CD4-positive, alpha-beta T cell treated with Interferon gamma for 1 hour (primary cell): ENCODE measurements at regions not wholly inside any gene's neighbourhood (a gene's known extent, or its start where the extent isn't known, plus 50 kb on each side); places are given as distances from the start of the nearest gene placed in this dataset.
"Not testable (repeated sequence)": the region's sequence is repeated elsewhere in the genome, so short reads cannot be mapped to it uniquely, and the experiment has no call there.

Experiments used
- DNase-seq: peaks from one replicate; pipeline ENCODE4 v3.0.0-alpha.2; 2020

GRCh38 chrX:5683996-5684395 is 544.7 kb downstream of the NLGN4X start:
- DNase-seq = no peak

GRCh38 chrX:5681159-5681558 is 547.5 kb downstream of the NLGN4X start:
- no peak for DNase-seq

- DNase-seq = no peak
Measured at GRCh38 chrX:5674036-5674435, 554.6 kb downstream of the NLGN4X start.

GRCh38 chrX:5672099-5672498 is 556.6 kb downstream of the NLGN4X start:
- no peak for DNase-seq

DNA sequence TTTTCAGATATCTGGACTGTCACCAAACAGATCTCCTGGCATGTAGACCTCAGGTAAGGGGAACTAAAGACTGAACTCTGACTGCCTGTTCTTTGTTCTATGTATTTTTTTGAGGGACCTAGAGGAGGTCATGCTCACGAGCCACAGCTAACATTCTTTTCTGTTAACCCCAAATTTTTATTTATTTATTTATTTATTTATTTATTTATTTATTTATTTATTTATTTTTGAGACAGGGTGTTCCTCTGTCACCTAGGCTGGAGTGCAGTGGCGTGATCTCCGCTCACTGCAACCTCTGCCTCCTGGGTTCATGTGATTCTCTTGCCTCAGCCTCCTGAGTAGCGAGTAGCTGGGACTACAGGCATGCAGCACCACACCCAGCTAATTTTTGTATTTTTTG is 562.0 kb downstream of the NLGN4X start:
- DNase-seq = not testable (repeated sequence)

DNA sequence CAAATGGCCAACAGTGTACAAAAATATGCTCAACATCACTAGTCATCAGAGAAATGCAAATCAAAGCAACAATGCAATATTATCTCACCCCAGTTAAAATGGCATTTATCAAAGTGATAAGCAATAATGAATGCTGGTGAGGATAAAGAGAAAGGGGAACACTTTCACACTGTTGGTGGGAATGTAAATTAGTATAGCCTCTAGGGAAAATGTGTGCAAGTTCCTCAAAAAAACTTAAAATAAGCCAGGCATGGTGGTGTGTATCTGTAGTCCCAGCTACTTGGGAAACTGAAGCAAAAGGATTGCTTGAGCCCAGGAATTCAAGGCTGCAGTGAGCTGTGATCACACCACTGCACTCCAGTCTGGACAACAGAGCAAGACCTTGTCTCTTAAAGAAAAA is 572.1 kb downstream of the NLGN4X start:
- DNase-seq = no peak

GRCh38 chrX:5650904-5651303 is 577.8 kb downstream of the NLGN4X start:
- DNase-seq = no peak

GRCh38 chrX:5648941-5649568 is 579.6 kb downstream of the NLGN4X start:
- no peak for DNase-seq

- peak; percentile 2 for DNase-seq
Measured at GRCh38 chrX:5646818-5647217, 581.8 kb downstream of the NLGN4X start.

DNA sequence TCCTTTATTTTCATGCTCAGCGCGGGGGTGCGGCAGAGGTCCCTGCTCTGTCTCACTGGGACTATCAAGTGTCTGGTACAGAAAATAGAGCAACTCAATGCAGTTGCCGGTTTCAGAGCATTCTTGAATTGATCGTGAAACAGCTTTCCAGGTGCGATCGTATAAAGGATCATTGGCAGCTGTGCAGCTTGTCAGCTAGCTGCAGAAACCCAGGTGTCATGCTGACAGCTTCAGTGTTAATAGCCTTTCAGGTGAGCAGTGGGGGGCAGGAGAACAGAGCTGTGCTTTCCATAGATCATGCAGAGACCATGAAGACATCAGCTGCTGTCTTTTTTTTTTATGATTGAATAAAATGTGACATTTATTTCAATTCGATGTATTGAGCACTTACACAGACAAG is 583.9 kb downstream of the NLGN4X start:
- no peak for DNase-seq

GRCh38 chrX:5640071-5640470 is 588.6 kb downstream of the NLGN4X start:
- no peak for DNase-seq

GRCh38 chrX:5638572-5638971 is 590.1 kb downstream of the NLGN4X start:
- no peak for DNase-seq

DNA sequence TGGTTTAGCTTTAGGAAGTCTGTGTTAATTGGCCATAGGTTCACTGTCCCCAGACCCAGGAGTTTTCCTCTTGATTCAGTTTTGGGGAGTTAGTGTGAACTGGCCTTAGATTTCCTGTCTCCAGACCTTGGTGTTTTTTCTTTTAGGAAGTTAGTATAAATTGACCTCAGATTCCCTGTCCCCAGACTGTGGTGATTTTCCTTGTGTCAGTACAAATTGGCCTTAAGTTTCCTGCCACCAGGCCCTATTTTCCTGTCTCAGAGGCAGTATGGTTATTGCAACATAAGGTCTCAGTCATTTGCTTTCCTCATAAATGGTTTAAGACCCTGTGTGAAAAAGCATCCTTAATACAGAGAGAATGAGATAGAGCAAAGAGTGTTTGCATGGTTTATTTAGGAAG is 595.8 kb downstream of the NLGN4X start:
- no peak for DNase-seq

DNA sequence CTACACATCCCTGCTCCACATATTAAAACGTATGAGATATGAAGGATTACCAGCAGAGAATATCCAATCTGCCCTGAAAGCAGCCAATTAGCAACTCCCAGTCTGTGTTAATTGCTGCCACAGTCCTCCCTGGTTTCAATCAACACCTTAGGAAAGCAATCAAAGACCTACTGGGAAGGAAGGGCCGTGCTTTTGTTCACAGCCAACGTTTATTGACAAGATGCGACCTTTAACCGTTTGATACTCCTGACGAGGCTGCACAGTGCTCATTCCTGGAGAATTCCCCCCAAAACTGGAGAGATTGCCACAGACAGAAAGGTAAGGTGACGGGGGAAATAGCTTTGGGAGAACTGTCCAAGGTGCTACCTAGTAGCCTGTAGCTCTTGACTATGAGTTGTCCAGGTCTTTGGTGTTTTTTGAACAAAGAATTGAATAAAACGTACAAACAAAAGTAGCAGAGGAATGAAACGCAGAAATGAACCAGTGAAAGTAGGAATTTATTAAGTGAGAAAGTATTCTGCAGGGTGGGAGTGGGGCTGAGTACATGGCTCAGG is 596.5 kb downstream of the NLGN4X start:
- no peak for DNase-seq

- DNase-seq = no peak
Measured at GRCh38 chrX:5617666-5618065, 611.0 kb downstream of the NLGN4X start.

GRCh38 chrX:5595570-5595969 is 633.1 kb downstream of the NLGN4X start:
- no peak for DNase-seq

DNA sequence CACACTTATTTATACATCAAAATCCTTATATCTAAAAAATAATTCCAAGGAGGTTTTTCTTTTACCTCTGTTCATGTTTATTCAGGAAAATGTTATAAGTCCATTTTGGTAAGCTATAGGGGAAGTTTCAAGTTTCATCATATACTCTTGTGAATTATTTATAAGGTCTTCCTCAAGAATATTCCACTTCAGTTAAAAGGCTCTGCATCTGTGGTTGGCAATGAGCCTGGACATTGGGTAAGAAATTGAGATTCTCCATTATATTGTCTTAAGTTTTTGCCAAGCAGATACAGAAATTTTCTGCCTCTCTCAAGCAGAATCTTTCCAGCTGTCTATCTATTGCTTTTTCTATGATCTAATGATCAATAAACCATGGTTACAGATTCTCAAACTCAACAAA is 641.9 kb downstream of the NLGN4X start:
- DNase-seq = no peak

DNA sequence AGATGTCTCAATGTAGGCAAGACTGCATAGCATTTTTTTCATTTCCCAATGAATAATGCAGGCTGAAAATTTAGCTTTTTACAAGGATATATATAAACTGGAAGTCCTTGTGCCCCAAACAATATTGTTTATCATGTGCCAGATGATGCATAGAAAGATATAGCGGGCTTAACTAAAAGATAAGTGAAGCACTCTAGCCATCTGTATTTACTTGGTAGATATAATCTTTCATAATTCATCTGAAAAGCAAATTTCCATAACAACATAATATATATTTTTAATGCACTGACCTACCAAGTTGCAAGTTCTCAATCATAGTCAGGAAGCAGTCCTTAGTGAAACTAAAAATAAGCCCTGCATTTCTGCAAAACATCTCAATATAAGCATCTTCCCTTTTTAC is 653.3 kb downstream of the NLGN4X start:
- DNase-seq = no peak

DNA sequence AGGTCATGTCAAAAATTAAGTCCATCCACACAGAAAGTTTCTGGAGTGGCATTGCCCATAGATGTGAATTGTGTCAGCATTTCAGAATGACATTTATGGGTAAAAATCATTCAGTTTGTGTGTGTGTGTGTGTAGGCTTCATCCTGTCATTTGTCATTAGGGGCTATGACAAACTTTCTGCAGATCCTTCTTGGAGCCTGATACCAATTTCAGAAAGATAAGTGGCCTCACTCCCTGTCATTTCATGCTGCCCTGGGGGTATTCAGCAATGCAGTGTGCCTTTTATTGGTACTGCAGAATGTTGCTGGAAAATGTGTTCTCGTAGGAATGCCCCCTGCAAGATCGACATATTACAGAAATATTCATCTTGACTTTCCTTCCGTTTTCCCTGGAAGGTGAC is 659.7 kb downstream of the NLGN4X start:
- no peak for DNase-seq

- no peak for DNase-seq
Measured at GRCh38 chrX:5559386-5559785, 669.3 kb downstream of the NLGN4X start.

- DNase-seq = no peak
Measured at GRCh38 chrX:5549512-5549911, 679.2 kb downstream of the NLGN4X start.

GRCh38 chrX:5537098-5537497 is 691.6 kb downstream of the NLGN4X start:
- DNase-seq = no peak

- DNase-seq = no peak
Measured at GRCh38 chrX:5536261-5536660, 692.4 kb downstream of the NLGN4X start.

- no peak for DNase-seq
Measured at GRCh38 chrX:5528057-5528456, 700.6 kb downstream of the NLGN4X start.

- no peak for DNase-seq
Measured at GRCh38 chrX:5526191-5526590, 702.5 kb downstream of the NLGN4X start.
